Endothelial cell of umbilical vein (primary cell): ENCODE measurements at regions not wholly inside any gene's neighbourhood (a gene's known extent, or its start where the extent isn't known, plus 50 kb on each side); places are given as distances from the start of the nearest gene placed in this dataset.

Experiments used
- CTCF ChIP-seq, 2 donors: IDR thresholded peaks; 1 replicate in 1 of 2; 2 replicates in 1 of 2; pipeline ENCODE4 v1.5.1; 2011; ENCODE audit warnings: low read length in 2 of 2, mild to moderate bottlenecking in 2 of 2, moderate library complexity in 2 of 2, control low read depth in 1 of 2, inconsistent platforms in 1 of 2, low read depth in 1 of 2; ENCODE audit not compliant: insufficient read depth in 1 of 2; ENCODE audit errors: extremely low read depth in 1 of 2
- EZH2 ChIP-seq: IDR thresholded peaks from 2 replicates; pipeline ENCODE4 v1.6.1; 2012; ENCODE audit warnings: borderline replicate concordance, low read depth, mild to moderate bottlenecking, moderate library complexity, low read length, inconsistent platforms; ENCODE audit not compliant: severe bottlenecking
- FOS ChIP-seq: IDR thresholded peaks from 2 replicates; pipeline ENCODE4 v1.6.1; 2011; ENCODE audit warnings: mild to moderate bottlenecking, low read length, moderate library complexity, borderline replicate concordance; ENCODE audit not compliant: insufficient read depth
- JUN ChIP-seq: IDR thresholded peaks from 2 replicates; pipeline ENCODE4 v1.6.1; 2011; ENCODE audit warnings: borderline replicate concordance, low read depth; ENCODE audit not compliant: insufficient read length, insufficient read depth
- MAX ChIP-seq: IDR thresholded peaks from 2 replicates; pipeline ENCODE4 v1.6.1; 2011; ENCODE audit not compliant: insufficient read depth, insufficient read length
- MYC ChIP-seq: IDR thresholded peaks from one replicate; pipeline ENCODE4 v1.6.1; 2011; ENCODE audit warnings: mild to moderate bottlenecking, low read depth, low read length
- POLR2A ChIP-seq: IDR thresholded peaks from 2 replicates; pipeline ENCODE4 v1.6.1; 2012; ENCODE audit warnings: low read depth, mild to moderate bottlenecking, control low read depth, low read length
- POLR2AphosphoS5 ChIP-seq: IDR thresholded peaks from 2 replicates; pipeline ENCODE4 v1.6.1; 2012; ENCODE audit warnings: low read depth, mild to moderate bottlenecking, control low read depth, low read length, moderate library complexity; ENCODE audit not compliant: insufficient read depth

- no peak for TF ChIP-seq CTCF (IDR thresholded peaks at IDR 0.05; ENCODE audit: extremely low read depth in 1 of 2, insufficient read depth in 1 of 2, low read depth in 1 of 2, low read length in 2 of 2)
- TF ChIP-seq POLR2A = no peak
- no peak for TF ChIP-seq POLR2AphosphoS5
- TF ChIP-seq MAX = no peak
- no peak for TF ChIP-seq MYC
- TF ChIP-seq JUN = no peak
- TF ChIP-seq FOS = no peak
- no peak for TF ChIP-seq EZH2
Measured at GRCh38 chr3:176789281-176789705, 408.0 kb downstream of the TBL1XR1 start.
